Keratinocyte (primary cell): ENCODE measurements at regions not wholly inside any gene's neighbourhood (a gene's known extent, or its start where the extent isn't known, plus 50 kb on each side); places are given as distances from the start of the nearest gene placed in this dataset.

Experiments used
- DNase-seq: peaks from one replicate; pipeline ENCODE4 v3.0.0-alpha.2; 2011; ENCODE audit warnings: low read depth, missing footprints, low spot score
- FAIRE-seq: peaks from 2 replicates; lab custom pipeline; 2011; peaks lifted over from hg19 to GRCh38; lab: Jason Lieb, UNC
- H2AFZ ChIP-seq: 2 replicates; pipeline ENCODE4 v1.6.0; 2012; ENCODE audit warnings: low read length, control low read depth, inconsistent platforms; ENCODE audit not compliant: control insufficient read depth
- H3K27ac ChIP-seq: 2 replicates; pipeline ENCODE4 v1.5.1; 2011; ENCODE audit warnings: low read length; ENCODE audit not compliant: control insufficient read depth, insufficient read depth
- H3K27me3 ChIP-seq: 3 replicates; pipeline ENCODE4 v1.6.0; 2011; ENCODE audit warnings: low read length; ENCODE audit not compliant: control insufficient read depth, insufficient read depth; ENCODE audit errors: extremely low read depth
- H3K36me3 ChIP-seq, 2 experiments: 2 replicates in 1 of 2; 3 replicates in 1 of 2; pipeline ENCODE4 v1.5.1; 2011; ENCODE audit warnings: low read length in 2 of 2, mild to moderate bottlenecking in 1 of 2; ENCODE audit not compliant: control insufficient read depth in 2 of 2, insufficient read depth in 2 of 2; ENCODE audit errors: extremely low read depth in 1 of 2
- H3K4me1 ChIP-seq: 3 replicates; pipeline ENCODE4 v1.5.1; 2011; ENCODE audit warnings: low read length; ENCODE audit not compliant: control insufficient read depth, insufficient read depth; ENCODE audit errors: extremely low read depth
- H3K4me2 ChIP-seq: 3 replicates; pipeline ENCODE4 v1.6.0; 2011; ENCODE audit warnings: low read depth, low read length; ENCODE audit not compliant: control insufficient read depth, insufficient read depth; ENCODE audit errors: extremely low read depth
- H3K4me3 ChIP-seq, 3 experiments: fragments of 200-600 bp in 1 of 3; sonication (generic) in 1 of 3; 2 replicates in 2 of 3; 3 replicates in 1 of 3; pipeline ENCODE4 v1.5.1; 2011 to 2016; ENCODE audit warnings: low read length in 3 of 3, mild to moderate bottlenecking in 3 of 3, control low read depth in 2 of 3, inconsistent platforms in 1 of 3, low read depth in 1 of 3, mixed read lengths in 1 of 3, mixed run types in 1 of 3, moderate library complexity in 1 of 3; ENCODE audit not compliant: control insufficient read depth in 2 of 3, insufficient read depth in 2 of 3; ENCODE audit errors: extremely low read depth in 1 of 3
- H3K79me2 ChIP-seq: 2 replicates; pipeline ENCODE4 v1.6.0; 2012; ENCODE audit warnings: low read length; ENCODE audit not compliant: control insufficient read depth, insufficient read depth
- H3K9ac ChIP-seq: 3 replicates; pipeline ENCODE4 v1.6.0; 2011; ENCODE audit warnings: low read length; ENCODE audit not compliant: control insufficient read depth, insufficient read depth; ENCODE audit errors: extremely low read depth
- H3K9me1 ChIP-seq: 3 replicates; pipeline ENCODE4 v1.6.0; 2011; ENCODE audit warnings: low read length; ENCODE audit not compliant: control insufficient read depth, insufficient read depth; ENCODE audit errors: extremely low read depth
- H3K9me3 ChIP-seq: 2 replicates; pipeline ENCODE4 v1.5.1; 2012; ENCODE audit warnings: low read depth, low read length; ENCODE audit not compliant: control insufficient read depth
- H4K20me1 ChIP-seq: 3 replicates; pipeline ENCODE4 v1.6.0; 2011; ENCODE audit warnings: low read length; ENCODE audit not compliant: control insufficient read depth, insufficient read depth; ENCODE audit errors: extremely low read depth
- CTCF ChIP-seq, 3 experiments: IDR thresholded peaks in 1 of 3; conservative IDR thresholded peaks in 1 of 3; optimal IDR thresholded peaks in 1 of 3; 2 replicates in 2 of 3; 3 replicates in 1 of 3; pipeline versions ENCODE3 to v1.5.1; 2011; ENCODE audit warnings: low read length in 3 of 3, mild to moderate bottlenecking in 3 of 3, moderate library complexity in 2 of 3, control low read depth in 1 of 3, inconsistent platforms in 1 of 3; ENCODE audit not compliant: insufficient read depth in 2 of 3; ENCODE audit errors: extremely low read depth in 1 of 3
- EZH2 ChIP-seq: IDR thresholded peaks from one replicate; pipeline ENCODE4 v1.6.1; 2012; ENCODE audit warnings: inconsistent platforms, mild to moderate bottlenecking, low read length, moderate library complexity
- dilution Hi-C: fragments of 300-500 bp; cut with MboI; formaldehyde crosslinking; loops from one replicate; pipeline ENCODE4 v1.7.0; 2020; ENCODE audit warnings: low sequenced_read_pairs; ENCODE audit not compliant: extremely low pct_ligation_motif_present

GRCh38 chr2:156006721-156007618 is 325.6 kb downstream of the NR4A2 start:
- no peak overlapping the region for H3K27ac ChIP-seq
- H2AFZ ChIP-seq = no peak overlapping the region
- H3K79me2 ChIP-seq = no peaks in the 10 kb centered on the region
- H3K9me1 ChIP-seq = no peaks in the 10 kb centered on the region
- H3K36me3 ChIP-seq = no peaks in the 10 kb centered on the region
- FAIRE-seq = no peak
- H3K9me3 ChIP-seq = no peaks in the 10 kb centered on the region
- no peak overlapping the region for H3K9ac ChIP-seq
- TF ChIP-seq EZH2 (no peak), CTCF (optimal IDR thresholded peaks at IDR 0.05 in 1 of 3, IDR thresholded peaks at IDR 0.05 in 1 of 3, conservative IDR thresholded peaks at IDR 0.05 in 1 of 3; ENCODE audit: extremely low read depth in 1 of 3, insufficient read depth in 2 of 3, low read length in 3 of 3) (no peak)
- no peaks in the 10 kb centered on the region for H3K27me3 ChIP-seq
- DNase-seq = no peak
- no peaks in the 10 kb centered on the region for H3K4me1 ChIP-seq
- H4K20me1 ChIP-seq = no peaks in the 10 kb centered on the region
- H3K4me3 ChIP-seq = no peak overlapping the region
- no peak overlapping the region for H3K4me2 ChIP-seq
- dilution Hi-C loops = no loop called here

GRCh38 chr2:156005999-156006712 is 326.4 kb downstream of the NR4A2 start:
- Histone ChIP-seq H3K4me1 (no peaks in the 10 kb centered on the region), H3K9me1 (no peaks in the 10 kb centered on the region), H2AFZ (no peak overlapping the region), H3K79me2 (no peaks in the 10 kb centered on the region), H3K9ac (no peak overlapping the region), H3K36me3 (no peaks in the 10 kb centered on the region), H3K4me2 (no peak overlapping the region), H3K4me3 (no peak overlapping the region), H3K27me3 (no peaks in the 10 kb centered on the region), H4K20me1 (no peaks in the 10 kb centered on the region), H3K27ac (no peak overlapping the region), H3K9me3 (no peaks in the 10 kb centered on the region)
- dilution Hi-C loops = no loop called here
- no peak for FAIRE-seq
- no peak for TF ChIP-seq EZH2
- TF ChIP-seq CTCF (optimal IDR thresholded peaks at IDR 0.05 in 1 of 3, IDR thresholded peaks at IDR 0.05 in 1 of 3, conservative IDR thresholded peaks at IDR 0.05 in 1 of 3; ENCODE audit: extremely low read depth in 1 of 3, insufficient read depth in 2 of 3, low read length in 3 of 3) = peak in 2 of 3 experiments; percentile 27 to 52
- DNase-seq = no peak
